Endothelial cell of umbilical vein (primary cell): ENCODE measurements at regions not wholly inside any gene's neighbourhood (a gene's known extent, or its start where the extent isn't known, plus 50 kb on each side); places are given as distances from the start of the nearest gene placed in this dataset.

Experiments
- BruUV-seq: library from RNA; stranded (reverse); fragments of 400-500 nt; replicated peaks from 2 replicates; lab custom pipeline; 2021; lab: Mats Ljungman, UMichigan
- CTCF ChIA-PET: fragments of 300-600, 350-600 bp; sonication (Branson Sonifier 250); formaldehyde crosslinking; loops from one replicate; lab custom pipeline; 2021; ENCODE audit warnings: antibody characterized with exemption, inconsistent platforms; lab: Charles Lee
- POLR2A ChIA-PET: fragments of 300-600, 350-600 bp; sonication (Branson Sonifier 250); formaldehyde crosslinking; loops from one replicate; lab custom pipeline; 2021; ENCODE audit warnings: antibody characterized with exemption, inconsistent platforms; lab: Charles Lee
- DNase-seq: peaks from one replicate; pipeline ENCODE4 v3.0.0-alpha.2; 2011; ENCODE audit warnings: low read depth, low spot score
- FAIRE-seq: peaks from 2 replicates; lab custom pipeline; 2011; peaks lifted over from hg19 to GRCh38; lab: Jason Lieb, UNC
- H2AFZ ChIP-seq: 2 replicates; pipeline ENCODE4 v1.6.0; 2012; ENCODE audit warnings: low read depth, low read length, control low read depth, inconsistent platforms
- H3K27ac ChIP-seq: 2 replicates; pipeline ENCODE4 v1.5.1; 2011; ENCODE audit warnings: low read depth, mild to moderate bottlenecking, control low read depth, low read length, moderate library complexity; ENCODE audit not compliant: insufficient read depth
- H3K27me3 ChIP-seq, 2 experiments: 2 replicates each; pipeline versions ENCODE4 v1.6.0 to v1.6.1; 2011; ENCODE audit warnings: low read length in 2 of 2, mixed read lengths in 1 of 2; ENCODE audit not compliant: control insufficient read depth in 2 of 2, insufficient read depth in 2 of 2
- H3K36me3 ChIP-seq, 2 experiments: 2 replicates in 1 of 2; 3 replicates in 1 of 2; pipeline ENCODE4 v1.5.1; 2011; ENCODE audit warnings: low read length in 2 of 2, mild to moderate bottlenecking in 1 of 2, moderate library complexity in 1 of 2; ENCODE audit not compliant: control insufficient read depth in 2 of 2, insufficient read depth in 2 of 2; ENCODE audit errors: extremely low read depth in 1 of 2
- H3K4me1 ChIP-seq: 3 replicates; pipeline ENCODE4 v1.5.1; 2011; ENCODE audit warnings: mild to moderate bottlenecking, low read length; ENCODE audit not compliant: control insufficient read depth, insufficient read depth; ENCODE audit errors: extremely low read depth
- H3K4me2 ChIP-seq: 2 replicates; pipeline ENCODE4 v1.6.1; 2011; ENCODE audit warnings: low read length, control low read depth, mixed read lengths; ENCODE audit not compliant: insufficient read depth
- H3K4me3 ChIP-seq, 3 experiments: fragments of 200-600 bp in 1 of 3; sonication (generic), shearing (Covaris generic) in 1 of 3; replicated peaks in 1 of 3; 2 replicates each; pipeline ENCODE4 v1.5.1; 2011 to 2016; ENCODE audit warnings: control low read depth in 3 of 3, low read length in 3 of 3, mild to moderate bottlenecking in 2 of 3, inconsistent platforms in 1 of 3, low read depth in 1 of 3, moderate library complexity in 1 of 3; ENCODE audit not compliant: insufficient read depth in 1 of 3
- H3K79me2 ChIP-seq: 2 replicates; pipeline ENCODE4 v1.6.0; 2012; ENCODE audit warnings: low read length, inconsistent platforms; ENCODE audit not compliant: control insufficient read depth, insufficient read depth
- H3K9ac ChIP-seq: replicated peaks from 2 replicates; pipeline ENCODE3; 2011; ENCODE audit warnings: low read length, control low read depth; ENCODE audit not compliant: insufficient read depth; ENCODE audit errors: extremely low read depth
- H3K9me1 ChIP-seq: replicated peaks from 3 replicates; pipeline ENCODE4 v1.6.0; 2011; ENCODE audit warnings: mild to moderate bottlenecking, low read length; ENCODE audit not compliant: control insufficient read depth, insufficient read depth; ENCODE audit errors: extremely low read depth
- H3K9me3 ChIP-seq: replicated peaks from 2 replicates; pipeline ENCODE4 v1.5.1; 2012; ENCODE audit warnings: low read length, inconsistent platforms; ENCODE audit not compliant: control insufficient read depth, insufficient read depth
- H4K20me1 ChIP-seq: replicated peaks from 2 replicates; pipeline ENCODE3; 2011; ENCODE audit warnings: mild to moderate bottlenecking, low read length; ENCODE audit not compliant: control insufficient read depth, insufficient read depth; ENCODE audit errors: extremely low read depth
- EZH2 ChIP-seq: IDR thresholded peaks from 2 replicates; pipeline ENCODE4 v1.6.1; 2012; ENCODE audit warnings: borderline replicate concordance, low read depth, mild to moderate bottlenecking, moderate library complexity, low read length, inconsistent platforms; ENCODE audit not compliant: severe bottlenecking
- FOS ChIP-seq: IDR thresholded peaks from 2 replicates; pipeline ENCODE4 v1.6.1; 2011; ENCODE audit warnings: mild to moderate bottlenecking, low read length, moderate library complexity, borderline replicate concordance; ENCODE audit not compliant: insufficient read depth
- GATA2 ChIP-seq: IDR thresholded peaks from 2 replicates; pipeline ENCODE4 v1.7.0; 2011; ENCODE audit warnings: low read depth, mild to moderate bottlenecking, moderate library complexity, mixed read lengths, low read length; ENCODE audit not compliant: insufficient read length, insufficient read depth
- JUN ChIP-seq: IDR thresholded peaks from 2 replicates; pipeline ENCODE4 v1.6.1; 2011; ENCODE audit warnings: borderline replicate concordance, low read depth; ENCODE audit not compliant: insufficient read length, insufficient read depth
- MYC ChIP-seq: IDR thresholded peaks from one replicate; pipeline ENCODE4 v1.6.1; 2011; ENCODE audit warnings: mild to moderate bottlenecking, low read depth, low read length
- POLR2A ChIP-seq: IDR thresholded peaks from 2 replicates; pipeline ENCODE4 v1.6.1; 2012; ENCODE audit warnings: low read depth, mild to moderate bottlenecking, control low read depth, low read length
- POLR2AphosphoS5 ChIP-seq: IDR thresholded peaks from 2 replicates; pipeline ENCODE4 v1.6.1; 2012; ENCODE audit warnings: low read depth, mild to moderate bottlenecking, control low read depth, low read length, moderate library complexity; ENCODE audit not compliant: insufficient read depth
- dilution Hi-C: fragments of 300-500 bp; cut with MboI; formaldehyde crosslinking; loops from one replicate; pipeline ENCODE4 v1.15.0; 2019; ENCODE audit warnings: low sequenced_read_pairs; ENCODE audit not compliant: extremely low pct_ligation_motif_present
- intact Hi-C: fragments of 100-400 bp; cut with micrococcal nuclease; formaldehyde crosslinking; loops from one replicate; pipeline ENCODE4 v1.10.0; 2022
- TF ChIP-seq, protein P1 (sequence below): IDR thresholded peaks from 2 replicates; pipeline ENCODE4 v1.6.1; 2011; ENCODE audit not compliant: insufficient read depth, insufficient read length
- TF ChIP-seq, protein P2 (sequence below), 2 donors: IDR thresholded peaks; 1 replicate in 1 of 2; 2 replicates in 1 of 2; pipeline ENCODE4 v1.5.1; 2011; ENCODE audit warnings: low read length in 2 of 2, mild to moderate bottlenecking in 2 of 2, moderate library complexity in 2 of 2, control low read depth in 1 of 2, inconsistent platforms in 1 of 2, low read depth in 1 of 2; ENCODE audit not compliant: insufficient read depth in 1 of 2; ENCODE audit errors: extremely low read depth in 1 of 2

DNA sequence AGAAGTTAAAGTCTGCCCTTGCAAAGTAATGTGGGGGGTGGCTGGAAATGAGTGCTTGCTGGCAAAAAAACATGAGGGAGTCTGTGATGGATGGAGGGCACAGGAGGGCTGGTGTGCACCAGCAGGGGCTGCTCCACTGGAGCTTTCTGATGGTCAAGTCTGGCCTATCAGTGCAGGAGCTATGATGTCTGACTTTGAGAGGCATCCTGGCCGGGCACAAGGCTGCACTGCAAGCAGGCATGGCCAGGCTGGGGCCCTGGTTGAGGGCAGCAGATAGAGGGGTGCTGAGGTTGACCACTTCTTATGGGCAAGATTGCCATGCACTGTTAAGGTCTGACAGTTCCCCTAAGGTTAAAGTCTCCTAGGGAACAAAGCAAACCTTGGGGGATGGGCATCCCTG, 1140.2 kb downstream of the FAM133A start:
- H3K4me2 ChIP-seq: no peak overlapping the region
- TF ChIP-seq, protein P1, sequence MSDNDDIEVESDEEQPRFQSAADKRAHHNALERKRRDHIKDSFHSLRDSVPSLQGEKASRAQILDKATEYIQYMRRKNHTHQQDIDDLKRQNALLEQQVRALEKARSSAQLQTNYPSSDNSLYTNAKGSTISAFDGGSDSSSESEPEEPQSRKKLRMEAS: no peak
- TF ChIP-seq POLR2A: no peak
- TF ChIP-seq EZH2: no peak
- TF ChIP-seq POLR2AphosphoS5: no peak
- TF ChIP-seq JUN: no peak
- no peak for TF ChIP-seq GATA2
- TF ChIP-seq MYC: no peak
- TF ChIP-seq FOS: no peak
- TF ChIP-seq, protein P2, sequence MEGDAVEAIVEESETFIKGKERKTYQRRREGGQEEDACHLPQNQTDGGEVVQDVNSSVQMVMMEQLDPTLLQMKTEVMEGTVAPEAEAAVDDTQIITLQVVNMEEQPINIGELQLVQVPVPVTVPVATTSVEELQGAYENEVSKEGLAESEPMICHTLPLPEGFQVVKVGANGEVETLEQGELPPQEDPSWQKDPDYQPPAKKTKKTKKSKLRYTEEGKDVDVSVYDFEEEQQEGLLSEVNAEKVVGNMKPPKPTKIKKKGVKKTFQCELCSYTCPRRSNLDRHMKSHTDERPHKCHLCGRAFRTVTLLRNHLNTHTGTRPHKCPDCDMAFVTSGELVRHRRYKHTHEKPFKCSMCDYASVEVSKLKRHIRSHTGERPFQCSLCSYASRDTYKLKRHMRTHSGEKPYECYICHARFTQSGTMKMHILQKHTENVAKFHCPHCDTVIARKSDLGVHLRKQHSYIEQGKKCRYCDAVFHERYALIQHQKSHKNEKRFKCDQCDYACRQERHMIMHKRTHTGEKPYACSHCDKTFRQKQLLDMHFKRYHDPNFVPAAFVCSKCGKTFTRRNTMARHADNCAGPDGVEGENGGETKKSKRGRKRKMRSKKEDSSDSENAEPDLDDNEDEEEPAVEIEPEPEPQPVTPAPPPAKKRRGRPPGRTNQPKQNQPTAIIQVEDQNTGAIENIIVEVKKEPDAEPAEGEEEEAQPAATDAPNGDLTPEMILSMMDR (IDR thresholded peaks at IDR 0.05; ENCODE audit: extremely low read depth in 1 of 2, insufficient read depth in 1 of 2, low read depth in 1 of 2, low read length in 2 of 2): no peak
- H3K9me1 ChIP-seq: no peaks in the 10 kb centered on the region
- H3K36me3 ChIP-seq: no peaks in the 10 kb centered on the region
- POLR2A ChIA-PET: no interaction called here
- dilution Hi-C loops: no loop called here
- H3K27ac ChIP-seq: no peak overlapping the region
- intact Hi-C loops: no loop called here
- H3K9ac ChIP-seq: no peak overlapping the region
- CTCF ChIA-PET: no interaction called here
- no peak overlapping the region for H3K4me3 ChIP-seq
- no peaks in the 10 kb centered on the region for H3K79me2 ChIP-seq
- H3K27me3 ChIP-seq: no peaks in the 10 kb centered on the region
- BruUV-seq: no TSS peak
- no peaks in the 10 kb centered on the region for H4K20me1 ChIP-seq
- no peak for FAIRE-seq
- no peak for DNase-seq
- no peak overlapping the region for H2AFZ ChIP-seq
- no peaks in the 10 kb centered on the region for H3K4me1 ChIP-seq
- no peaks in the 10 kb centered on the region for H3K9me3 ChIP-seq
